ENCODE measurements at regions not wholly inside any gene's neighbourhood (a gene's known extent, or its start where the extent isn't known, plus 50 kb on each side); places are given as distances from the start of the nearest gene placed in this dataset.
"Not testable (repeated sequence)": the region's sequence is repeated elsewhere in the genome, so short reads cannot be mapped to it uniquely, and the experiment has no call there.

DNA sequence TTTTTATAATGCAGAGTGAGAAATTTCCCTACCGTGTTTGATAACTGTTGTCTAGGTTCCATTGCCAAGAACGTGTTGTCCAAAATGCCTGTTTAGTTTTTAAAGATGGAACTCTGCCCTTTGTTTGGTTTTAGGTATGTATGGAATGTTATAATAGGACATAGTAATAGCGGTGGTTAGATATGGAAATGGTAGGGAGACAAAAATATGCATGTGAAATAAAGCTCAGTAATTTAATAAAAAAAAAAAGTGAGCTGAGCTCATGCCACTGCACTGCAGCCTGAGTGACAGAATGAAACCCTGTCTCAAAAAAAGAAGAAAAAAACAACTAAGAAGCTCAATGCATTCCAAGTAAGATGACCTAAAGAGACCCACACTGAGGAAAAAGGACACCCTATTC is 72.9 kb downstream of the ZNF783 start:
- no peak for DNase-seq

DNA sequence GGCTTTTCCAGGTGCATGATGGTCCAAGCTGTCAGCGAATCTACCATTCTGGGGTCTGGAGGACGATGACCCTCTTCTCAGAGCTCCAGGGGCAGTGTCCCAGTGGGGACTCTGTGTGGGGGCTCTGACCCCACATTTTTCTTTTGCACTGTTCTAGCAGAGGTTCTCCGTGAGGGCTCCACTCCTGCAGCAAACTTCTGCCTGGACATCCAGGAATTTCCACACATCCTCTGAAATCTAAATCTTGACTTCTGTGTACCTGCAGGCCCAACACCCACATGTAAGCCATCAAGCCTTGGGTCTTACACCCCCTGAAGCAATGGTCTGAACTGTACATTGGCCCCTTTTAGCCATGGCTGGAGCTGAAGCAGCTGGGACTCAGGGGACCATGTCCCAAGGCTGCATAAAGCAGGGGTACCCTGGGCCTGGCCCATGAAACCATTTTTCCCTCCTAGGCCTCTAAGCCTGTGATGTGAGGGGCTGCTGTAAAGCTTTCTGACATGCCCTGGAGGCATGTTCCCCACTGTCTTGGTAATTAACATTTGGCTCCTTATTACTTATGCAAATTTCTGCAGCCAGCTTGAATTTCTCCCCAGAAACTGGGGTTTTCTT is 86.9 kb downstream of the ZNF783 start:
- no peak for DNase-seq

DNA sequence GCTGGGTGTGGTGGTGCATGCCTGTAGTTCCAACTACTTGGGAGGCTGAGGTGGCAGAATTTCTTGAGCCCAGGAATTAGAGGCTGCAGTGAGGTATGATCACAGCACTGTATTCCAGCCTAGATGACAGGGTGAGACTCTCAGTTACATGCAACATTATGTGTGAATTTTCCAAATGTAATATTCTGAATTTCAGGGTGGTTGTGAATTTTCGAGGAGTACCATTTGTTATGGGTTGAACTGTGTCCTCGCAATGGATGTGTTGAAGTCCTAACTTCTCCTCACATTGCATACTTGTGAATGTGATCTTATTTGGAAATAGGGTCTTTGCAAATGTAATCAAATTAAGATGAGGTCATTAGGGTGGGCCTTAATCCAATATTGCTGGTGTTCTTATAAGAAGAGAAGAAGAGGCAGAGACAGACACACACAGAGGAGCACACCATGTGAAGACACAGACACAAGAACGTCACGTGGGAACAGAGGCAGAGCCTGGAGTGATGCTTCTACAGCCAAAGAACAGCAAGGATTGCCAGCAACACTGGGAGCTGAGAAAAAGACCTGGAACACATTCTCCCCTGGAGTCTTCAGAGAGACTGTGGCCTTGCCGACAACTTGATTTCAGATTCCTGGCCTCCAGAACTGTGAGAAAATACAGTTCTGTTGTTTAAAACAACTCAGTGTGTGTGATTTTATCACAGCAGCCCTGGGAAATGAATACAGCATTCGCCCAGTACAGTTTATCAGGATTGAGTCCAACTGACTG is 91.9 kb downstream of the ZNF783 start:
- DNase-seq = no peak

DNA sequence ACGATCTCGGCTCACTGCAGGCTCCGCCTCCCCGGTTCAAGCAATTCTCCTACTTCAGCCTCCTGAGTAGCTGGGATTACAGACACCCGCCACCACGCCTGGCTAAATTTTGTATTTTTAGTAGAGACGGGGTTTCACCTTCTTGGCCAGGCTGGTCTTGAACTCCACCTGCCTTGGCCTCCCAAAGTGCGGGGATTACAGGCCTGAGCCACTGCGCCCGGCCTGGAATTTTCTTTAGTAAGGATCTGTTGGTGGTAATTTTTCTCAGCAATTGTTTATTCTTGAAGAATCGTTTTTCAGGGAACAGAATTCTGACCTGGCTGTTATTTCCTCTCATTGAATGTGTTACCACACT is 93.0 kb downstream of the ZNF783 start:
- DNase-seq = not testable (repeated sequence)

DNA sequence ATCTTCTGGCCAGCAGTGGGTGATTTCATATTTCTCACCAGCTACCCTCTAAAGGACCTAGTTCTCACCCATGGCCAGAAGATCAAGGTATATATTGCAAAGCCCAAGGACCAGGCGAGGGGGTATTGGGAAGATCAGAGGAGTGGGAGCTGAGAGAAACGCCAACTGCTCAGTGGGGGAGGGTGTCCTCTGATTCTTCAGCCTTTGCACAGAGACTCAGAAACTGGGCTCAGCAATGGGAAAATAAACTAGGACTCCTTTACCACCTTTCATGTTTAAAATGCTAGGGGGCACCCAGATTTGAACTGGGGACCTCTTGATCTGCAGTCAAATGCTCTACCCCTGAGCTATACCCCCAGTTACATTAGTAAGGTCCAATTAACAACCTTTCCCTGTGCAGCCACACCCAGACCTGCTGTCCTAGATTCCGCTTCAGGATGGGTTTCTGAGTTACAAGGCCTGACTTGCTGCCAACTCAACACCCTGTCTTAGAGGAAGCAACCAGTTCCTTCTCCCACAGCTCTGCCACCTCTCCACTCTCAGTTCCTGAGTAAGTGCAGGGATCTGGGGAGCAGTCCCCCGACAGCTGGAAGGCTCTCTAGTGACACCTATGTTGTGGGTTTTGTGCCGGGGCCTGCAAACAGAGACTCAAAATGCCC is 93.5 kb downstream of the ZNF783 start:
- DNase-seq = peak; percentile 19

DNA sequence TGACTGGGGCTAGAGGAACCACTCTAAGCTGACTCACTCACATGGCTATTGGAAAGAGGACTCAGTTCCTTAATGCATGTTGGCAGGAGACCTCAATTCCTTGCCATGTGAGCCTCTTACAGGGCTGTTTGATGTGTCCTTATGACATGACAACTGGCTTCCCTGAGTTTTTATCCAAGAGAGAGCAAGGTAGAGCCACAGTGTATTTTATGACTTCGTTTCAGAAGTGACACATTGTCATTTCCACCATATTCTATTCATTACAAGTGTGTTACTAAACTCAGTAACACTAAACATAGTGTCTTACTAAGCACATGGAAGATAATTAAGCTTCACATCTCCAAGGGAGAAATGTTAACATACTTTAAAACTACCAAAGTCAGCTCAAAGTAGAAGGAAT is 98.2 kb downstream of the ZNF777 start:
- no peak for DNase-seq

DNA sequence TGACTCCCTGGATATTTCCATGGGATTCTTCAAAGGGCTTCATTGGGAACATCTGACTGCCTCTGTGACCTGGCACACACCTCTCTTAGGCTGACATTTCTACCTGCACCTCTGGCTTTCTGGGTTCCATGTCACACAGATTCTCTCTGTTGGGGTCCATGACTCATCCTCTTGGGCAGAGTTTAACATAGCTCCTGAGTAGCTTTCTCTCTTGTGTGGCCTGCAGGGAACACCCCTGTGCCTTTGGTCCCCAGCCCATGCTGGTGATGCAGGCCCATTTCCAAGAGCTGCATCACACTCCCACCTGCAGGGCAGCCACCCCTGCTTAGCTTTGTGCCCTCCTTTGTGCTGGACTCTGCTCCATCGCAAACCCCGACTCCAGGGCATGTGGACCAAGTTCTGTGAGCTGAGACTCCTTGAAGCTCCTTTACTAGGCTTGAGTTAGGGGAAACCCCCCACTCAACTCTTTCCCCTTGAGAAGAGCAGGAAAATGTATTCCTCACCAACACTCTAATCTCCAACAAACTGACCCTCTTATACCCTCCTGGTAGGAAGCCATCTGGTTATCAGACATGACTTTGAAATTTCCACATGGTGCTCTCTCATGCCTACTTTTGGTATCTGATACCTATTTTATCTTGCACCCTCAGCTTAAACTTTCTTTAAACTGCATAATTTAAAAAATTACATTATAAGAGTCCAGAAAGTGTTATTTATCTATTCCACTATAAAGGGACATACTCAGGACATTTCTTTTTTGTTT is 93.3 kb downstream of the ZNF777 start:
- peak; percentile 59 for DNase-seq

DNA sequence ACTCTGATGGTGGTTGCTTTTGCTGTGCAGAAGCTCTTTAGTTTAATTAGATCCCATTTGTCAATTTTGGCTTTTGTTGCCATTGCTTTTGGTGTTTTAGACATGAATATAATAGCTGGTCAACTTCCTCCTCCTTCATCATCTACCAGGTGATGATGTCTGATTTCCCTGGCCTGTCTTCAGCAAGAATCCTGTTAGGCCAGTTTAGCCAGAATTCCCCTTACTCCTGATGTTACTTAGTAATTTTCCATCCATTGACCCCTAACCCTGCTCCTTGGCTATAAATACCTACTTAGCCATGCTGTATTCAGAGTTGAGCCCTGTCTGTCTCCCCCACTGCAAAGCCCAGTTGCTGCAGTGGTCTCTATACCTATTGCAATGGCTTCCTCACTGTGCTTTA is 91.4 kb downstream of the ZNF777 start:
- DNase-seq = no peak

DNA sequence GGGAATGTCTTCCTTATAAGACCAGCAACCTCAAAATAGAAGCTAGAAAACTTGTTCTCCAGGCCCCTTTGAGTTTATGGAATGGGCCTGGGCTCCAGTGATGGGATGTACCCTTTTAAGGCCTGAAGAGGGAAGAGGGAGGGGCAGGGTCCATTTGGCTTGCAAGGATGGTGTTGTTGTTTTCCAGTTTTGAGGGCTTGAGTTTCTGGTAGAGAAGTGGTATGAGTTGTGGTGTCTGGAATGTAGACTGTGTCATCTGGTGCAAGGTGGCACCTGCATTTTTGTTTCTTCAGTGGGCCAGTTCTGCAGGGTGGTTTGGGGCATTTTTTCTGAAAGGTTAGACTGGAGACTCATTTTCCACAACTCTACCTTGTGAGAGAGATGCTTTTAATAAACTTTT is 90.1 kb downstream of the ZNF777 start:
- DNase-seq = no peak

DNA sequence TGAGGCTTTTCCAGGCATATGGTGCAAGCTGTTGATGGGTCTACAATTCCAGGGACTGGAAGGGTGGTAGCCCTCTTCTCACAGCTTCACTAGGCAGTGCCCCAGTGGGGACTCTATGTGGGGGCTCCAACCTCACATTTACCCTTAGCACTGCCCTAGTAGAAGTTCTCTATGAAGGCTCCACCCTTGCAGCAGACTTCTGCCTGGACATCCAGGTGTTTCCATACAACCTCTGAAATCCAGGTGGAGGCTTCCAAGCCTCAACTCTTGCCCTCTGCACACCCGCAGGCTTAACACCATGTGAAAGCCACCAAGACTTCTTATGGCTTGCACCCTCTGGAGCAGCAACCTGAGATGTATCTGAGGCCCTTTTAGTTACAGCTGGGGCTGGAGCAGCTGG is 87.8 kb downstream of the ZNF777 start:
- DNase-seq = no peak

DNA sequence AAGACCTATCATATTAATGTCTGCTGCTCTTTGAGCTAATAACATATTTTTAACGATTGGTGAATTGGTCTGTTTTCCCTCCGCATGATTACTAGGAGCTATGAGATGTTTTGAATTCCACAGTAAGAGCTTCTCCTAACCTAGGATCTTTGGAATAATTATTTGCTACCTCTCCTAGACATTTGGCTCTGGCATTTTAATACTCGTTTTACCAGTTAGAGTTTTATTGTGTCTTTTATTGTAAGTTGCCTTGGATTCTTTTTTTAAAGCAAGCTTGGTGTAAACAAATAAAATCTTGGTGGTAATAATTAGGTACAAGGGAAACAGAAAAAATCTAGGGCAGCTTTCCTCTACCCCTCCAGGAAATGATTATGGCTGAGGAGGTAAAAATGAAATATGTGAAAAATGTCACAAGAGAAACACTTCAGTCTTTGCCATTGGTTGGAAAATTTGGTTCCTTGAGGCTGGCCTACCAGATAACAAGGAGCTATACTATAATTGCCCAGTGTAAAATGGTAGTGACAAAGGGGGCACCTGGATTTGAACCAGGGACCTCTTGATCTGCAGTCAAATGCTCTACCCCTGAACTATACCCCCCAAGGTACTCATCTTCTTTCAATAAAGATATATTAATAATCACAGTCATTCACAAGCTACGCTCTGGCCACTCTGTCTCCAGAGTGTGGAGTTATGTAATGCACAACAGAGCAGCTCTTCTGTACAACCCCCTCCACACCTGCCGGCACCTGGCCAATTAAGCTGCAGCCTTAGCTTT is 85.4 kb downstream of the ZNF777 start:
- no peak for DNase-seq

DNA sequence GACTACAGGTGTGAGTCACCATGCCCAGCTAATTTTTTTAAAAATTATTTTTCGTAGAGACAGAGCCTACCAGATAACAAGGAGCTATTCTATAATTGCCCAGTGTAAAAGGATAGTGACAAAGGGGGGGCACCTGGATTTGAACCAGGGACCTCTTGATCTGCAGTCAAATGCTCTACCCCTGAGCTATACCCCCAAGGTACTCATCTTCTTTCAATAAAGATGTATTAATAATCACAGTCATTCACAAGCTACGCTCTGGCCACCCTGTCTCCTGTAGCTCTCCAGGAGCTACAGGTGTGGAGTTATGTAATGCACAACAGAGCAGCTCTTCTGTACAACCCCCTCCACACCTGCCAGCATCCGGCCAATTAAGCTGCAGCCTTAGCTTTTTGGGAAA is 83.5 kb downstream of the ZNF777 start:
- no peak for DNase-seq

DNA sequence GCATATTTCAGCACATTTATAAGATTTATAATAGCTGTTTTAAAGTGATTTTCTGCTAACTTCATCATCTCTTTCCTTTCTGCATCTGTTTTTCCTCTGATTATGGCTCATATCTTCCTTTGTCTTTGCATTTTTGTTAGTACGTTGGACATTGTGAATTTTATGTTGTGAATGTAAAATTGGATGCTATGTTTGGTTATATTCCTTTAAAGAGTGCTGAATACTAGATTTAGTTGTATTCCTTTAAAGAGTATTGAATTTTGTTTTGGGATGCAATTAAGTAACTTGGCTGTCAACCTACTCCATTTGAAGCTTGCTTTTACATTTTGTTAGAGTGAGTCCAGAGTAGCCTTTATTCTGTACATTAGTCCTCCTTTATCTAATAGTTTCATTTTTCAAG is 81.2 kb downstream of the ZNF777 start:
- no peak for DNase-seq

DNA sequence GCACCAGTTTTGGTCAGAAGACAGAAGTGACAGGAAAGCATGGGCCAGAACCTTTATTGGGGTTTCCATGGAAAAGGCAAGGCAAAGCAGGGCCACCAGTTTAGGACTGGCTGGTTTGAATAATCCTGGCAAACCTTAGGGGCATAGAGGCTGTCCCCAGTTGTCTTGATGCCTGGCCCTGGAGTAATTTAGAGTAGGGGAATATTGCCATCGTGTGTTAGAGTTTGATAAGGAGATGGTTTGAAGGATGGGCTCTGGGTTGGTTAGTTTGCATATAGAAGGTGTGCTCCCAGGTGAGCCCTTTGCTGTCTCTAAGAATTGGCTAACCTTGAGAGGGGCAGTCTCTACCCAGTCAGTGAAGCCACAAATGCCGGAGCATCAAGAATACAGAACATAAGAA is 79.6 kb downstream of the ZNF777 start:
- no peak for DNase-seq
